ENCODE measurements at regions not wholly inside any gene's neighbourhood (a gene's known extent, or its start where the extent isn't known, plus 50 kb on each side); places are given as distances from the start of the nearest gene placed in this dataset.
"Not testable (repeated sequence)": the region's sequence is repeated elsewhere in the genome, so short reads cannot be mapped to it uniquely, and the experiment has no call there.

DNA sequence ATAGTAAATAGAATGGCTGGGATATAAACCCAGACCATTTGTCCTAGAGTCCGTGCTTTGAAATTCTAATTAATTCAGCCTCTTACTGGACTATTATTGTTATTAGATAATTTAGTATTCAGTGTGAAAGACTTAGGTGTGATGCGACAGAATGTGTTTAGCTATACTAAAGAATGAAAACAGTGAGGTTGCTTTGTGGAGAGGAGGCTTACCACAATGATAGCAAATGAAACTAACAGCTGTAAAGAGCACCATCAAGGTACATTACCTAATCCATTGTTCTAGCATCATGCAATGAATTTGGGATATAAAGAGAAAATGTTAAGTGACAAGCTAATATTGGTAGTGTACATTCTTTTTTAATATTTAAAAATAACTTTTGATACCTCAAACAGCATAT is 911.1 kb downstream of the KCNT2 start:
- no peak for DNase-seq (ENCODE audit: low spot score)

DNA sequence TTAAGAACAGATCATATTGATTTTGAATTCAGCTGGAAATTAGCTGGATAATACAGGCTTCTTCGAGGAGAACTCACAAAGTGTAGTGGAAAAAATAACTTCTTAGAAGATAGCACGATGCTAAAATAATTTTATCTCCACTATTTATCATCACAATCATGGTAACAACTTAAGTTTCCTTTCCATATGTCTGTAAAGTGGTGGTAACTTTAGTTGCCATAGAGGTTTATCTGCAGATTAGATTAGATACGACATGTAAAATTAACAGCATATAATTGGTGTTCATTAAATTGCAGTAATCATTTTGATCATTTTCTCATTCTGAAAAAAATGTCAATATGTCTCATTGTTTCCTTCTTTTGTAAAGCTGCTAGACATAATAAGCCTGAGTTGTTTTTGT is 921.5 kb downstream of the KCNT2 start:
- no peak for DNase-seq (ENCODE audit: low spot score)

- DNase-seq (ENCODE audit: low spot score): no peak
Measured at GRCh38 chr1:195664628-195665027, 943.6 kb downstream of the KCNT2 start.

GRCh38 chr1:195663549-195664280 is 944.5 kb downstream of the KCNT2 start:
- DNase-seq (ENCODE audit: low spot score): no peak

GRCh38 chr1:195656780-195657179 is 951.5 kb downstream of the KCNT2 start:
- no peak for DNase-seq (ENCODE audit: low spot score)

DNA sequence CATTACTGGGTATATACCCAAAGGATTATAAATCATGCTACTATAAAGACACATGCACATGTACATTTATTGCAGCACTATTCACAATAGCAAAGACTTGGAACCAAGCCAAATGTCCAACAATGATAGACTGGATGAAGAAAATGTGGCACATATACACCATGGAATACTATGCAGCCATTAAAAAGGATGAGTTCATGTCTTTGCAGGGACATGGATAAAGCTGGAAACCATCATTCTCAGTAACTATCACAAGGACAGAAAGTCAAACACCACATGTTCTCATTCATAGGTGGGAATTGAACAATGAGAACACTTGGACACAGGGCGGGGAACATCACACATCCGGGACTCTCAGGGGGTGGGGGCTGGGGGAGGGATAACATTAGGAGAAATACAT is 959.4 kb downstream of the KCNT2 start:
- not testable (repeated sequence) for DNase-seq (ENCODE audit: low spot score)

DNA sequence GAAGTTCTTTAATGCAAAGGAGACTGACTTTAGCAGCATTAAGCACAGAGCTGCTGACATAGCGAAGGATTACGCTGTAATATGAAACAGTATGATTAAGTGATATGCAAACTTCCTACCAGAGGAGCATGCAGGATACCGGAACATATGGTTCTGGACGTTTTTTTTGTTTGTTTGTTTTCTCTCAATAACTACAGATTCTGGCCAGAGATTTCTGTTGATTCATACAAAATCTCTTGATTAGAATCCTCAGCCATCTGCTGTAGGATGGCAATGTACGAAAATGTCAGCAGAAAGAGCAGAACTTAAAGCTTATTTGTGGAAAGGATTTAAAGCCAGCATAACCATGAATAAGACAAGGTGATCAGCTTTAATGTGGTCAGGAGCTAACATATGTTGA is 970.7 kb downstream of the KCNT2 start:
- no peak for DNase-seq (ENCODE audit: low spot score)

DNA sequence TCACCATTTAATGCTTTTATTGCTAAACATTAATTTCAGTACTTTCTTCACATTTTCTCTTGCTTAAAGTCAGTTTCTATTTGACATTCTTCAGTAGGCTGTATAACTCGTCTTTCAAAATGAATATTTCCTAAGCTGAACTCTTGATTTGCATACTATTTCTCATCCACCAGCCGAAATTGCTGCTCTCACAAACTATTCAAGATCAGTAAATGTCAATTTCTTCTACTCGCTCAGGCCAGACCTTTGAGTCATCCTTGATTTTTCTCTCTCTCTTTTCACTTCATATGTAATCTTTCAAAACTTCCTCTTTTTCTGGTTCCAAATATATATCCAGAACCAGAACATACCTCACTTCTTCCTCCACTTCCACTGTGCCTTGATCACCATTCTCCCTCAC is 990.0 kb downstream of the KCNT2 start:
- no peak for DNase-seq (ENCODE audit: low spot score)

- no peak for DNase-seq (ENCODE audit: low spot score)
Measured at GRCh38 chr1:195617106-195617505, 991.1 kb downstream of the KCNT2 start.

- DNase-seq (ENCODE audit: low spot score): no peak
Measured at GRCh38 chr1:195608883-195609282, 999.4 kb downstream of the KCNT2 start.

- no peak for DNase-seq (ENCODE audit: low spot score)
Measured at GRCh38 chr1:195606483-195606882, 1001.8 kb downstream of the KCNT2 start.

GRCh38 chr1:195604287-195604686 is 1004.0 kb downstream of the KCNT2 start:
- DNase-seq (ENCODE audit: low spot score): no peak

- no peak for DNase-seq (ENCODE audit: low spot score)
Measured at GRCh38 chr1:195597891-195598290, 1010.3 kb downstream of the KCNT2 start.

- no peak for DNase-seq (ENCODE audit: low spot score)
Measured at GRCh38 chr1:195594773-195595172, 1013.5 kb downstream of the KCNT2 start.

- no peak for DNase-seq (ENCODE audit: low spot score)
Measured at GRCh38 chr1:195594322-195594721, 1013.9 kb downstream of the KCNT2 start.

- DNase-seq (ENCODE audit: low spot score): no peak
Measured at GRCh38 chr1:195591917-195592672, 1016.1 kb downstream of the KCNT2 start.

DNA sequence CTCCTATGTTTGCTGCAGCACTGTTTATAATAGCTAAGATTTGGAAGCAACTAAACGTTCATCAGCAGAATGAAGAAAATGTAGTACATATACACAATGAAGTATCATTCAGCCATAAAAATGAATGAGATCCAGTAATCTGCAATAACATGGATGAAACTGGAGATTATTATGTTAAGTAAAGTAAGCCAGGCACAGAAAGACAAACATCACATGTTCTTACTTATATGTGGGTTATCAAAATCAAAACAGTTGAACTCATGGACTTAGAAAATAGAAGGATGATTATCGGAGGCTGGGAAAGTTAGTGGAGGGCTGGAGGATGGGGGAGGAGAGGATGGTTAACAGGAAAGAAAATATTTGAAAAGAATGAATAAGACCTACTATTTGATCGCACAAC is 1017.6 kb downstream of the KCNT2 start:
- no peak for DNase-seq (ENCODE audit: low spot score)

DNA sequence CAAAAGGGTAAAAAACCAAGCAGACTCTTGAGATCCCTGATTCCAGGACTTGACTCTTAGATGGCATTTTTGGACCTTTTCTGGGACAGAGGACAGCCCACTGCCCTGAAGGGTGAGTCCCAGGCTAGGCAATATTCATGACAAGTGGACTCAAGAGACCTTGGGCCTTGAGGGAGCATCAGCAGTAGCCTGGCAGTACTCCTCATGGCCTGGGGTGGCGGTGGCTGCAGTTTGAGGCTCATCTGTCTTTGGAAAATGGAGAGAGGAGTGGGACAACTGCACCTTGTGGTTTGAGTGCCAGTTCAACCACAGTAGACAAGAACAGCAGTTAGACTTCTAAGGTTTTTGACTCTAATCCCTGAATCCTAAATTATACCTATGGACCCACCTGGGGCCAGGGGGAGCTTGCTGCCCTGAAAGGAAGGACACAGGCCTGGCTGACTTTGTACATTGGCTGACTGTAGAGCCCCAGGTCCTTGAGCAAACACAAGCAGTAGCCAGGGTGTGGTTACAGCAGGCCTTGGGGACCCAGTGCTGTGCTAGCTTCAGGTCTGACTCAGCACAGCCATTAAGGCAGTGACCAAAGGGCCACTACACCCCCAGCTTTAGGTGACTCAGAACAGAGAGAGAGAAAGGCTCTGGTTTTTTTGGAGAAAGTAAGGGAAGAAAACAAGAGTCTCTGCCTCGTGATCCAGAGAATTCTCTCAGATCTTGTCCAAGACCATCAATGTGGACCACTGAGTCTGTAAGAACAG is 1023.2 kb downstream of the KCNT2 start:
- no peak for DNase-seq (ENCODE audit: low spot score)

DNA sequence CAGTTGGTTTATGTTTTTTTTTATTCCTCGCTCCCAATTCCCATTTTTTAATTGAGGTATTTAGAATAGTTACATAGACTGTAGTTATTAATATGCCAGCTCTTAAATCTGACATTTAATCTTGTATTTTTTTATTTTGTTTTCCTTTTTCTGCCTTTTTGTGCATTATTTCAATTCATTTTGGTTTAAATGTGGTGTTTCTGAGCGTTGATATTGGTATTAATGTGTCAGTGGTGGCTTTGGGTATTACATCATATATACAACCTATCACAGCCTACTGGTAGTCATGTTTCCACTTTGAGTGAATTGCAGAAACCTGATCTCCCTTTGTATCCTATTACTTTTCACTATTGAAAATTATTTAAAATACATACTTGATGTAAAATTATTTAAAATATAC is 1027.3 kb downstream of the KCNT2 start:
- no peak for DNase-seq (ENCODE audit: low spot score)

- no peak for DNase-seq (ENCODE audit: low spot score)
Measured at GRCh38 chr1:195577748-195578147, 1030.5 kb downstream of the KCNT2 start.

DNA sequence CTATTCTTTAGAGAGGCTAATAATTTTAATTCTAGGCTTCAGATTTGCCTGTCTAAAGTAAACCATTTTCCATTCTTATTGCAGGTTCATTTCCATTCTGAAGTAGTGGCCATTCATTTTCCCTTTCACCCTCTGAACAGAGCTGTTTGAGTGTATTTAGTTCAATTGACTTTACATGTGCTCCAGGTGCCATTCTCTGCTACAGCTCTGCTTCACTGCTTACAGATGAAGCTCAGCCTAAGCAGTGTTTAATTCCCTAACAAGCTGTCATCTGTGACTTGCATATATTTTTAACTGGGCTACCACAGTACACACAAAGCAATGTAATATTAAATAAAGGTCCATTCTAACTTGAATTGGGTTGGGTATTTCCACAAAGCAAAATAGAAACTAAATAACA is 1031.6 kb downstream of the KCNT2 start:
- no peak for DNase-seq (ENCODE audit: low spot score)

DNA sequence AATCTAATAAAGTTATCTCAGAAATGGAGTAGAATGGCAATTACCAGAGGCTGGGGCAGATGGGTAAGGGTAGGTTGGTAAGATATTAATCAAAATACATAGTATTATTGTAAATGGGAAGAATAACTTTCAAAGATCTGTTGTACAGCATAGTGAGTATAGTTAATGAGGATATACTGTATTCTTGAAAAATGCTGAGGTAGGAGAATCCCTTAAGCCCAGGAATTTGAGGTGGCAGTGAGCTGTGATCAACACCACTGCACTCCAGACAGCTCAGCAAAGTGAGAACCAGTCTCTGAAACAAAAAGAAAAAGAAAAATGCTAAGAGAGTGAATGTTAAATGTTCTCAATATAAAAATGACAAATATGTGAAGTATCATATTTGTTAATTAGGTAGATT is 1033.7 kb downstream of the KCNT2 start:
- no peak for DNase-seq (ENCODE audit: low spot score)

GRCh38 chr1:195569934-195570333 is 1038.3 kb downstream of the KCNT2 start:
- DNase-seq (ENCODE audit: low spot score): no peak

Measured in SK-N-DZ (cell line).